ENCODE measurements at regions not wholly inside any gene's neighbourhood (a gene's known extent, or its start where the extent isn't known, plus 50 kb on each side); places are given as distances from the start of the nearest gene placed in this dataset.

DNA sequence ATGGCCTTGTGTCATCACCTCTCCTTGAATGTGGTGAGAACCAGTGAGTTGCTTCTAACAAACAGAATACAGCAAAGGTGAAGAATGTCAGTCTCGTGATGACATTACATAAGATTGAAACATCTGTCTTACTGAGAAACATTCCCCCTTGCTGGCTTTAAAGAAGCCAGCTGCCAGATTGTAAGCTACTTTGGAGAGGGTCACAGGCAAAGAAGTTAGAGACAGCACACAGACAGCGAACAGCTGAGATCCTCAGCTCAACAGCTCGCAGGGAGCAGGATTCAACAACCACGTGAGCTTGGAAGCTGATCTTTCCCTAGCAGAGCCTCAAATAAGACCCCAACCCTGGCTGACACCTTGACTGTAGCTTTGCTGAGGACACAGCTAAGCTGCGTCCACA is 367.9 kb downstream of the LIG4 start:
- Histone ChIP-seq H3K4me3 (no peak overlapping the region), H3K9ac (ENCODE audit: insufficient read depth in 1 of 2, low read depth in 2 of 2, low read length in 2 of 2) (no peak overlapping the region), H3K27ac (ENCODE audit: extremely low read depth, low read depth, low read length) (no peak overlapping the region), H3K4me2 (ENCODE audit: insufficient read depth, low read length) (no peak overlapping the region), H4K20me1 (replicated peaks; ENCODE audit: control insufficient read depth, insufficient read depth, low read length) (no peaks in the 10 kb centered on the region; the same call in 1 of the 2 replicates), H3K4me1 (replicated peaks in 1 of 2; ENCODE audit: control insufficient read depth in 2 of 2, insufficient read depth in 2 of 2, low read length in 2 of 2) (no peaks in the 10 kb centered on the region), H2AFZ (ENCODE audit: low read depth, low read length) (no peak overlapping the region), H3K27me3 (ENCODE audit: control insufficient read depth in 2 of 2, insufficient read depth in 2 of 2, low read length in 2 of 2) (no peaks in the 10 kb centered on the region), H3K36me3 (ENCODE audit: control insufficient read depth, insufficient read depth, low read length) (no peaks in the 10 kb centered on the region), H3K9me1 (ENCODE audit: control insufficient read depth, insufficient read depth, low read length) (no peaks in the 10 kb centered on the region), H3K9me3 (replicated peaks; ENCODE audit: control insufficient read depth, insufficient read depth, low read depth, low read length) (no peaks in the 10 kb centered on the region), H3K79me2 (ENCODE audit: control insufficient read depth, insufficient read depth, low read length) (no peaks in the 10 kb centered on the region)
- no peak for TF ChIP-seq MCM7 (IDR thresholded peaks at IDR 0.05)
- no peak for TF ChIP-seq ZNF224 (CRISPR knock-in tag; IDR thresholded peaks at IDR 0.05)
- no peak for TF ChIP-seq NCOR1 (IDR thresholded peaks at IDR 0.05)
- CTCF ChIA-PET (ENCODE audit: low intra/inter-chr PET ratio): no interaction called here
- 0% methylated on average over 5 of the region's 5 CpGs for WGBS (ENCODE audit: insufficient coverage, low coverage, missing lambda C conversion rate)
- FAIRE-seq (no peak), ATAC-seq (no peak), DNase-seq (ENCODE audit: extremely low read depth in 1 of 4, low spot score in 3 of 4) (no peak)
- POLR2A ChIA-PET: no interaction called here
- intact Hi-C loops (cut with micrococcal nuclease) (no loop called here), in situ Hi-C loops (cut with MboI) (no loop called here)
- no TSS peak for BruUV-seq (replicated peaks)

DNA sequence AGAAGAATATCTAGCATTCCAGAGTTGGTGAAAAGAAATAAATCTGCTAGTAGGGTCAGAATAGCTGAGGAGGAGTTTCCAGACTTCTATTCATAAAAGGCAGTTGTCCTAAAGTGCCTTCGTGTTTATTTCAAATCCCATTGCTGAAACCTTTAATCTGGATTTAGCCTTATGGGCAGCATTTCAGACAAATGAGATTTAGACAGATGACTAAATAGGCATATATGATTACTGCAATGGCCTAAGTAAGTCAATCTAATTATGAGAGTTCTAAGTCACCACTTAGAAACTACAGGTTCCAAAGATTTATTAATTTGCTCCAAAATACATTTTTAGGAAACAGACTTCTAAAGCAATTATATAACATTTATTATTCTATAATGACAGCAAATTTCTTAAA is 368.7 kb downstream of the LIG4 start:
- no peaks in the 10 kb centered on the region for H3K27me3 ChIP-seq (ENCODE audit: control insufficient read depth in 2 of 2, insufficient read depth in 2 of 2, low read length in 2 of 2)
- no peak overlapping the region for H3K9ac ChIP-seq (ENCODE audit: insufficient read depth in 1 of 2, low read depth in 2 of 2, low read length in 2 of 2)
- no peak overlapping the region for H3K4me2 ChIP-seq (ENCODE audit: insufficient read depth, low read length)
- ATAC-seq (no peak), FAIRE-seq (no peak), DNase-seq (ENCODE audit: extremely low read depth in 1 of 4, low spot score in 3 of 4) (no peak)
- no peak overlapping the region for H3K4me3 ChIP-seq
- CTCF ChIA-PET (ENCODE audit: low intra/inter-chr PET ratio): no interaction called here
- TF ChIP-seq JUNB (CRISPR knock-in tag; conservative IDR thresholded peaks at IDR 0.05) (no peak), CCNT2 (IDR thresholded peaks at IDR 0.05; ENCODE audit: borderline replicate concordance, extremely low read depth, insufficient read length, low read depth, low read length) (no peak), TGIF2 (CRISPR knock-in tag; IDR thresholded peaks at IDR 0.05) (no peak), ETV1 (tag; conservative IDR thresholded peaks at IDR 0.05; ENCODE audit: low read depth) (no peak), ZEB2 (IDR thresholded peaks at IDR 0.05) (no peak), ZC3H11A (IDR thresholded peaks at IDR 0.05; ENCODE audit: low read depth, low read length) (no peak), MAFK (IDR thresholded peaks at IDR 0.05; ENCODE audit: low read length) (no peak), POLR3A (IDR thresholded peaks at IDR 0.05; ENCODE audit: borderline replicate concordance, extremely low read depth, insufficient read depth, insufficient read length) (no peak), ERF (CRISPR knock-in tag; IDR thresholded peaks at IDR 0.05) (no peak), E2F1 (CRISPR knock-in tag; IDR thresholded peaks at IDR 0.05) (no peak)
- H3K9me1 ChIP-seq (ENCODE audit: control insufficient read depth, insufficient read depth, low read length): no peaks in the 10 kb centered on the region
- no TSS peak for BruUV-seq (replicated peaks)
- in situ Hi-C loops (cut with MboI) (no loop called here), intact Hi-C loops (cut with micrococcal nuclease) (no loop called here)
- no peak overlapping the region for H3K27ac ChIP-seq (ENCODE audit: extremely low read depth, low read depth, low read length)
- H3K36me3 ChIP-seq (ENCODE audit: control insufficient read depth, insufficient read depth, low read length): no peaks in the 10 kb centered on the region
- H3K4me1 ChIP-seq (replicated peaks in 1 of 2; ENCODE audit: control insufficient read depth in 2 of 2, insufficient read depth in 2 of 2, low read length in 2 of 2): no peaks in the 10 kb centered on the region
- no peak overlapping the region for H2AFZ ChIP-seq (ENCODE audit: low read depth, low read length)
- POLR2A ChIA-PET: no interaction called here
- 0% methylated on average over 1 of the region's 1 CpG for WGBS (ENCODE audit: insufficient coverage, low coverage, missing lambda C conversion rate)
- no peaks in the 10 kb centered on the region for H3K9me3 ChIP-seq (replicated peaks; ENCODE audit: control insufficient read depth, insufficient read depth, low read depth, low read length)
- H3K79me2 ChIP-seq (ENCODE audit: control insufficient read depth, insufficient read depth, low read length): no peaks in the 10 kb centered on the region
- H4K20me1 ChIP-seq (replicated peaks; ENCODE audit: control insufficient read depth, insufficient read depth, low read length): no peaks in the 10 kb centered on the region; the same call in 1 of the 2 replicates

Measured in K562 (cell line).